Urinary bladder (tissue), 3 donors: ENCODE measurements at regions not wholly inside any gene's neighbourhood (a gene's known extent, or its start where the extent isn't known, plus 50 kb on each side); places are given as distances from the start of the nearest gene placed in this dataset.
"Not testable (repeated sequence)": the region's sequence is repeated elsewhere in the genome, so short reads cannot be mapped to it uniquely, and the experiment has no call there.

ENCODE experiments used
- DNase-seq: peaks from one replicate; pipeline ENCODE4 v3.0.0-alpha.2; 2015; ENCODE audit errors: extremely low spot score
- H3K27ac ChIP-seq: one replicate; pipeline ENCODE4 v1.5.1; 2013; ENCODE audit warnings: low read depth, mild to moderate bottlenecking, moderate library complexity
- H3K36me3 ChIP-seq: one replicate; pipeline ENCODE4 v1.6.1; 2013; ENCODE audit warnings: mild to moderate bottlenecking, moderate library complexity; ENCODE audit not compliant: insufficient read depth
- H3K4me1 ChIP-seq: one replicate; pipeline ENCODE4 v1.6.1; 2013; ENCODE audit warnings: mild to moderate bottlenecking, moderate library complexity; ENCODE audit not compliant: insufficient read depth
- H3K4me3 ChIP-seq: one replicate; pipeline ENCODE4 v1.5.1; 2013; ENCODE audit warnings: low read depth, low read length
- WGBS: extraction: QIAGEN DNeasy Blood & Tissue Kit; methylation state at CpG from one replicate; pipeline ENCODE4 v1.1.7; 2013; 5-methylcytosine and 5-hydroxymethylcytosine counted together
- donor health status: healthy with polysubstance abuse.
- donor health status: healthy.

- WGBS = 71% methylated on average over 1 of the region's 1 CpG
- H3K4me1 ChIP-seq = no peaks in the 10 kb centered on the region
- H3K4me3 ChIP-seq = no peak overlapping the region
- H3K36me3 ChIP-seq = no peaks in the 10 kb centered on the region
- H3K27ac ChIP-seq = no peak overlapping the region
- no peak for DNase-seq
Observed at GRCh38 chr13:34364633-34365032, 546.7 kb downstream of the RFC3 start.

- Histone ChIP-seq H3K36me3 (no peaks in the 10 kb centered on the region), H3K27ac (no peak overlapping the region), H3K4me1 (no peaks in the 10 kb centered on the region), H3K4me3 (no peak overlapping the region)
- no peak for DNase-seq
- 39% methylated on average over 1 of the region's 1 CpG for WGBS
Observed at GRCh38 chr13:34369931-34370330, 552.0 kb downstream of the RFC3 start.

GRCh38 chr13:34371108-34371507 lies 553.2 kb downstream of the RFC3 start:
- Histone ChIP-seq H3K4me3 (no peak overlapping the region), H3K36me3 (no peaks in the 10 kb centered on the region), H3K27ac (no peak overlapping the region), H3K4me1 (no peaks in the 10 kb centered on the region)
- no peak for DNase-seq
- 85% methylated on average over 2 of the region's 2 CpGs for WGBS

GRCh38 chr13:34371645-34372395 lies 553.9 kb downstream of the RFC3 start:
- Histone ChIP-seq H3K4me3 (no peak overlapping the region), H3K27ac (no peak overlapping the region), H3K36me3 (no peaks in the 10 kb centered on the region), H3K4me1 (no peaks in the 10 kb centered on the region)
- WGBS = 86% methylated on average over 3 of the region's 3 CpGs
- DNase-seq = no peak

GRCh38 chr13:34372581-34372980 lies 554.6 kb downstream of the RFC3 start:
- 86% methylated on average over 4 of the region's 4 CpGs for WGBS
- Histone ChIP-seq H3K4me3 (no peak overlapping the region), H3K4me1 (no peaks in the 10 kb centered on the region), H3K27ac (no peak overlapping the region), H3K36me3 (no peaks in the 10 kb centered on the region)
- DNase-seq = no peak

- no peak for DNase-seq
Observed at GRCh38 chr13:34376483-34376882, 558.5 kb downstream of the RFC3 start.

GRCh38 chr13:34381228-34381627 lies 560.8 kb upstream of the NBEA start:
- no peak for DNase-seq
- no peaks in the 10 kb centered on the region for H3K4me1 ChIP-seq
- H3K27ac ChIP-seq = no peak overlapping the region
- H3K36me3 ChIP-seq = no peaks in the 10 kb centered on the region
- WGBS = 91% methylated on average over 6 of the region's 6 CpGs
- H3K4me3 ChIP-seq = no peak overlapping the region

More at GRCh38 chr13:34376483-34376882, 558.5 kb downstream of the RFC3 start:
- Histone ChIP-seq H3K36me3 (no peaks in the 10 kb centered on the region), H3K27ac (no peak overlapping the region), H3K4me1 (no peaks in the 10 kb centered on the region), H3K4me3 (no peak overlapping the region)

- WGBS = 69% methylated on average over 3 of the region's 3 CpGs
Observed at GRCh38 chr13:34383728-34384127, 558.3 kb upstream of the NBEA start.

GRCh38 chr13:34386229-34386628 lies 555.8 kb upstream of the NBEA start:
- DNase-seq, H3K4me3 ChIP-seq, H3K27ac ChIP-seq, H3K4me1 ChIP-seq, H3K36me3 ChIP-seq: not testable (repeated sequence)

More at GRCh38 chr13:34383728-34384127, 558.3 kb upstream of the NBEA start:
- no peaks in the 10 kb centered on the region for H3K4me1 ChIP-seq
- no peaks in the 10 kb centered on the region for H3K36me3 ChIP-seq
- DNase-seq = no peak
- H3K27ac ChIP-seq = no peak overlapping the region
- H3K4me3 ChIP-seq = no peak overlapping the region

GRCh38 chr13:34391076-34391475 lies 551.0 kb upstream of the NBEA start:
- H3K36me3 ChIP-seq = no peaks in the 10 kb centered on the region
- 90% methylated on average over 2 of the region's 2 CpGs for WGBS
- no peaks in the 10 kb centered on the region for H3K4me1 ChIP-seq
- H3K4me3 ChIP-seq = no peak overlapping the region
- no peak overlapping the region for H3K27ac ChIP-seq
- no peak for DNase-seq

- H3K36me3 ChIP-seq = no peaks in the 10 kb centered on the region
- WGBS = 76% methylated on average over 1 of the region's 1 CpG
- no peaks in the 10 kb centered on the region for H3K4me1 ChIP-seq
- H3K4me3 ChIP-seq = no peak overlapping the region
- H3K27ac ChIP-seq = no peak overlapping the region
- no peak for DNase-seq
Observed at GRCh38 chr13:34401696-34402095, 540.4 kb upstream of the NBEA start.

GRCh38 chr13:34405410-34406181 lies 536.5 kb upstream of the NBEA start:
- Histone ChIP-seq H3K4me1 (no peaks in the 10 kb centered on the region), H3K27ac (no peak overlapping the region), H3K36me3 (no peaks in the 10 kb centered on the region), H3K4me3 (no peak overlapping the region)
- no peak for DNase-seq
- WGBS = 90% methylated on average over 4 of the region's 4 CpGs

GRCh38 chr13:34408640-34409039 lies 533.4 kb upstream of the NBEA start:
- Histone ChIP-seq H3K36me3 (no peaks in the 10 kb centered on the region), H3K4me1 (no peaks in the 10 kb centered on the region), H3K4me3 (no peak overlapping the region), H3K27ac (no peak overlapping the region)
- DNase-seq = no peak
- 84% methylated on average over 2 of the region's 2 CpGs for whole genome bisulfite sequencing

- Histone ChIP-seq H3K36me3 (no peaks in the 10 kb centered on the region), H3K4me1 (no peaks in the 10 kb centered on the region), H3K27ac (no peak overlapping the region), H3K4me3 (no peak overlapping the region)
- DNase-seq = no peak
- 46% methylated on average over 7 of the region's 7 CpGs for WGBS
Observed at GRCh38 chr13:34409496-34410182, 532.4 kb upstream of the NBEA start.
